A673 (cell line): ENCODE measurements at regions not wholly inside any gene's neighbourhood (a gene's known extent, or its start where the extent isn't known, plus 50 kb on each side); places are given as distances from the start of the nearest gene placed in this dataset.

Experiments
- BruUV-seq: library from RNA; stranded (reverse); fragments of 400-500 nt; replicated peaks from 2 replicates; lab custom pipeline; 2021; lab: Mats Ljungman, UMichigan
- CTCF ChIA-PET: fragments of 300-600 bp; sonication (Branson Sonifier 250); formaldehyde crosslinking; loops from one replicate; lab custom pipeline; 2022; ENCODE audit warnings: antibody characterized with exemption; lab: Charles Lee
- POLR2A ChIA-PET: fragments of 300-600 bp; sonication (Branson Sonifier 250); formaldehyde crosslinking; loops from one replicate; lab custom pipeline; 2022; ENCODE audit warnings: antibody characterized with exemption; ENCODE audit not compliant: low non-redundant PET; lab: Charles Lee
- DNase-seq: peaks from one replicate; pipeline ENCODE4 v3.0.0-alpha.2; 2015; ENCODE audit warnings: low spot score
- H3K27ac ChIP-seq: fragments of 200-600 bp; sonication (generic); 2 replicates; pipeline ENCODE4 v1.5.1; 2016; ENCODE audit warnings: mixed run types, low read depth, mild to moderate bottlenecking, mixed read lengths, antibody characterized with exemption, low read length; ENCODE audit not compliant: poor library complexity, severe bottlenecking
- H3K27me3 ChIP-seq: fragments of 200-600 bp; sonication (generic); replicated peaks from 2 replicates; pipeline ENCODE4 v1.6.1; 2017; ENCODE audit warnings: mixed run types, low read depth, mild to moderate bottlenecking, mixed read lengths, antibody characterized with exemption, low read length; ENCODE audit not compliant: insufficient read depth, poor library complexity
- H3K36me3 ChIP-seq: fragments of 200-600 bp; sonication (generic); 2 replicates; pipeline ENCODE4 v1.6.1; 2016; ENCODE audit warnings: mixed run types, mild to moderate bottlenecking, mixed read lengths, antibody characterized with exemption, low read length; ENCODE audit not compliant: insufficient read depth, poor library complexity, severe bottlenecking
- H3K4me1 ChIP-seq: fragments of 200-600 bp; sonication (generic); 2 replicates; pipeline ENCODE4 v1.6.1; 2017; ENCODE audit warnings: mixed run types, mild to moderate bottlenecking, mixed read lengths, antibody characterized with exemption, low read length; ENCODE audit not compliant: insufficient read depth, poor library complexity, severe bottlenecking
- H3K4me3 ChIP-seq: fragments of 200-600 bp; sonication (generic); 2 replicates; pipeline ENCODE4 v1.5.1; 2016; ENCODE audit warnings: low read depth, mixed run types, mild to moderate bottlenecking, mixed read lengths, low read length; ENCODE audit not compliant: poor library complexity, severe bottlenecking
- H3K9me3 ChIP-seq: fragments of 200-600 bp; sonication (generic); 2 replicates; pipeline ENCODE4 v1.6.1; 2016; ENCODE audit warnings: mixed run types, low read depth, mild to moderate bottlenecking, mixed read lengths, antibody characterized with exemption, low read length; ENCODE audit not compliant: poor library complexity, severe bottlenecking
- EZH2 ChIP-seq: fragments of 200-600 bp; sonication (generic); IDR thresholded peaks from 2 replicates; pipeline ENCODE4 v1.6.1; 2017; ENCODE audit warnings: borderline replicate concordance, low read depth, mild to moderate bottlenecking, mixed read lengths, antibody characterized with exemption, low read length; ENCODE audit not compliant: poor library complexity, severe bottlenecking
- intact Hi-C: fragments of 100-400 bp; cut with micrococcal nuclease; formaldehyde crosslinking; loops from one replicate; pipeline ENCODE4 v1.10.0; 2022; ENCODE audit not compliant: unreplicated experiment
- TF ChIP-seq, protein P1 (sequence below): fragments of 300-800, 200-600 bp; sonication (generic); conservative IDR thresholded peaks from 2 replicates; pipeline ENCODE4 v1.5.1; 2017; ENCODE audit warnings: low read depth, mild to moderate bottlenecking, antibody characterized with exemption, low read length, moderate library complexity, mixed read lengths

DNA sequence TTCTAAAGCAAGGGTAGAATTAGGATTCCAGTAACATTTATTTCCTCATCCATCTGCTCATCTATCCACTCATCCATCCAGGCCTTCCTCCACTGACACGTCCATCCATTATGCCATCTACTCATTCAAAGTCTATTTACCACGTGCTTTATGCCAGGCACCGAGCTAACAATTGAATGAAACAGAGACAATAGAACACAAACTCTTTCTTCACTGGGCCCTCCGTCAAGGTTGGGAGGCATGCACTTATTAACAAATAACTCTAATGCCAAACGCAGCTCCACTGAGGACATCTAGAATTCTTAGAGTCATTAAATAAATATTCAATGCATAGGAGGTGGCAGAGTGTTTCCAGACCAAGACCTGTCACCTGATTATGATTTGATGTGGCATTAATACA, 262.7 kb downstream of the CYRIA start:
- BruUV-seq, result no TSS peak
- Histone ChIP-seq H3K27me3 (peaks cover 23% of the 10 kb centered on the region), H3K4me3 (no peak overlapping the region), H3K9me3 (no peaks in the 10 kb centered on the region), H3K36me3 (no peaks in the 10 kb centered on the region), H3K27ac (no peak overlapping the region), H3K4me1 (no peaks in the 10 kb centered on the region)
- intact Hi-C loops, result no loop called here
- TF ChIP-seq, protein P1, sequence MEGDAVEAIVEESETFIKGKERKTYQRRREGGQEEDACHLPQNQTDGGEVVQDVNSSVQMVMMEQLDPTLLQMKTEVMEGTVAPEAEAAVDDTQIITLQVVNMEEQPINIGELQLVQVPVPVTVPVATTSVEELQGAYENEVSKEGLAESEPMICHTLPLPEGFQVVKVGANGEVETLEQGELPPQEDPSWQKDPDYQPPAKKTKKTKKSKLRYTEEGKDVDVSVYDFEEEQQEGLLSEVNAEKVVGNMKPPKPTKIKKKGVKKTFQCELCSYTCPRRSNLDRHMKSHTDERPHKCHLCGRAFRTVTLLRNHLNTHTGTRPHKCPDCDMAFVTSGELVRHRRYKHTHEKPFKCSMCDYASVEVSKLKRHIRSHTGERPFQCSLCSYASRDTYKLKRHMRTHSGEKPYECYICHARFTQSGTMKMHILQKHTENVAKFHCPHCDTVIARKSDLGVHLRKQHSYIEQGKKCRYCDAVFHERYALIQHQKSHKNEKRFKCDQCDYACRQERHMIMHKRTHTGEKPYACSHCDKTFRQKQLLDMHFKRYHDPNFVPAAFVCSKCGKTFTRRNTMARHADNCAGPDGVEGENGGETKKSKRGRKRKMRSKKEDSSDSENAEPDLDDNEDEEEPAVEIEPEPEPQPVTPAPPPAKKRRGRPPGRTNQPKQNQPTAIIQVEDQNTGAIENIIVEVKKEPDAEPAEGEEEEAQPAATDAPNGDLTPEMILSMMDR, result no peak
- TF ChIP-seq EZH2, result no peak
- DNase-seq, result no peak
- CTCF ChIA-PET, result no interaction called here
- POLR2A ChIA-PET, result no interaction called here

- Histone ChIP-seq H3K4me3 (no peak overlapping the region), H3K27me3 (peaks cover 23% of the 10 kb centered on the region), H3K36me3 (no peaks in the 10 kb centered on the region), H3K27ac (no peak overlapping the region), H3K4me1 (no peaks in the 10 kb centered on the region), H3K9me3 (no peaks in the 10 kb centered on the region)
- POLR2A ChIA-PET, result no interaction called here
- intact Hi-C loops, result no loop called here
- TF ChIP-seq EZH2, result no peak
- TF ChIP-seq, protein P1, result no peak
- no peak for DNase-seq
- no TSS peak for BruUV-seq
- CTCF ChIA-PET, result no interaction called here
Observed at GRCh38 chr2:16401761-16402300, 263.8 kb downstream of the CYRIA start.

GRCh38 chr2:16400127-16400623, 265.5 kb downstream of the CYRIA start:
- no TSS peak for BruUV-seq
- TF ChIP-seq, protein P1, result no peak
- no peak for TF ChIP-seq EZH2
- intact Hi-C loops, result no loop called here
- DNase-seq, result no peak
- no peak overlapping the region for H3K27ac ChIP-seq
- no peaks in the 10 kb centered on the region for H3K9me3 ChIP-seq
- POLR2A ChIA-PET, result no interaction called here
- CTCF ChIA-PET, result no interaction called here
- H3K4me1 ChIP-seq, result no peaks in the 10 kb centered on the region
- peaks cover 16% of the 10 kb centered on the region for H3K27me3 ChIP-seq
- no peak overlapping the region for H3K4me3 ChIP-seq
- H3K36me3 ChIP-seq, result no peaks in the 10 kb centered on the region
